SJCRH30 (cell line): ENCODE measurements at regions not wholly inside any gene's neighbourhood (a gene's known extent, or its start where the extent isn't known, plus 50 kb on each side); places are given as distances from the start of the nearest gene placed in this dataset.
A peak's percentile ranks its signal among the peaks of the same experiment; 100 is the strongest.
"Not testable (repeated sequence)": the region's sequence is repeated elsewhere in the genome, so short reads cannot be mapped to it uniquely, and the experiment has no call there.

ENCODE experiments used
- DNase-seq, 2 experiments: peaks; one replicate each; pipeline ENCODE4 v3.0.0-alpha.2; 2015 to 2020
- H3K27ac ChIP-seq: fragments of 250-450 bp; sonication (Bioruptor Pico); 2 replicates; pipeline ENCODE4 v1.5.1; 2020; ENCODE audit warnings: mild to moderate bottlenecking, moderate library complexity
- H3K27me3 ChIP-seq: fragments of 250-450 bp; sonication (Bioruptor Pico); 2 replicates; pipeline ENCODE4 v1.5.1; 2020; ENCODE audit warnings: mild to moderate bottlenecking, moderate library complexity
- H3K36me3 ChIP-seq: fragments of 250-450 bp; sonication (Bioruptor Pico); 2 replicates; pipeline ENCODE4 v1.5.1; 2020; ENCODE audit warnings: mild to moderate bottlenecking, moderate library complexity
- H3K4me1 ChIP-seq: fragments of 250-450 bp; sonication (Bioruptor Pico); 2 replicates; pipeline ENCODE4 v1.5.1; 2020; ENCODE audit warnings: mild to moderate bottlenecking, moderate library complexity
- H3K4me3 ChIP-seq: fragments of 250-450 bp; sonication (Bioruptor Pico); 2 replicates; pipeline ENCODE4 v1.5.1; 2020; ENCODE audit warnings: mild to moderate bottlenecking, moderate library complexity
- H3K9me3 ChIP-seq: fragments of 250-450 bp; sonication (Bioruptor Pico); replicated peaks from 2 replicates; pipeline ENCODE4 v1.5.1; 2020; ENCODE audit warnings: mild to moderate bottlenecking, moderate library complexity

- H3K36me3 ChIP-seq: no peaks in the 10 kb centered on the region
- H3K27ac ChIP-seq: no peak overlapping the region
- H3K9me3 ChIP-seq: no peaks in the 10 kb centered on the region
- no peak for DNase-seq
- H3K4me1 ChIP-seq: no peaks in the 10 kb centered on the region
- no peaks in the 10 kb centered on the region for H3K27me3 ChIP-seq
- H3K4me3 ChIP-seq: no peak overlapping the region
Observed at GRCh38 chr2:160790738-160791137, 297.1 kb upstream of the RBMS1 start.

- Histone ChIP-seq H3K9me3 (no peaks in the 10 kb centered on the region), H3K27ac (no peak overlapping the region), H3K27me3 (no peaks in the 10 kb centered on the region), H3K4me1 (no peaks in the 10 kb centered on the region), H3K4me3 (no peak overlapping the region), H3K36me3 (no peaks in the 10 kb centered on the region)
- DNase-seq: no peak
Observed at GRCh38 chr2:160791884-160792283, 298.3 kb upstream of the RBMS1 start.

- no peak overlapping the region for H3K4me3 ChIP-seq
- no peaks in the 10 kb centered on the region for H3K4me1 ChIP-seq
- no peaks in the 10 kb centered on the region for H3K9me3 ChIP-seq
- H3K27ac ChIP-seq: no peak overlapping the region
- no peaks in the 10 kb centered on the region for H3K27me3 ChIP-seq
- DNase-seq: no peak
- H3K36me3 ChIP-seq: no peaks in the 10 kb centered on the region
Observed at GRCh38 chr2:160792837-160793236, 299.2 kb upstream of the RBMS1 start.

- H3K36me3 ChIP-seq: no peaks in the 10 kb centered on the region
- no peak overlapping the region for H3K4me3 ChIP-seq
- no peaks in the 10 kb centered on the region for H3K9me3 ChIP-seq
- no peak overlapping the region for H3K27ac ChIP-seq
- no peak for DNase-seq
- H3K4me1 ChIP-seq: no peaks in the 10 kb centered on the region
- no peaks in the 10 kb centered on the region for H3K27me3 ChIP-seq
Observed at GRCh38 chr2:160794926-160795325, 301.3 kb upstream of the RBMS1 start.

DNA sequence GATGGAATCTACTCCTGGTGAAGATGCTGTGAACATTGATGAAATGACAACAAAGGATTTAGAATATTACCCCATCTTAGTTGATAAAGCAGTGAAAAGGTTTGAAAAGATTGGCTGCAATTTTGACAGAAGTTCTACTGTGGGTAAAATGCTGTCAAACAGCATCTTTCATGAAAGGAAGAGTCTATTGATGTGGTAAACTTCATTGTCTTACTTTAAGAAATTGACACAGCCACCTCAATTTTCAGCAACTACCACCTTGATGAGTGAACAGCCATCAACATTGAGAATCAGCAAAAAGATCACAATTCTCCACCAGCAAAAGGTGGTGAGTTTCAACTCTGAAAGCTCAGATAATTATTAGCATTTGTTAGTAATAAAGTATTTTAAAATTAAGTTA is 310.3 kb upstream of the RBMS1 start:
- Histone ChIP-seq H3K4me1 (no peaks in the 10 kb centered on the region), H3K36me3 (no peaks in the 10 kb centered on the region), H3K27ac (no peak overlapping the region), H3K9me3 (no peaks in the 10 kb centered on the region), H3K4me3 (no peak overlapping the region), H3K27me3 (no peaks in the 10 kb centered on the region)
- DNase-seq: no peak

- Histone ChIP-seq H3K27ac (no peak overlapping the region), H3K9me3 (no peaks in the 10 kb centered on the region), H3K36me3 (no peaks in the 10 kb centered on the region), H3K4me1 (no peaks in the 10 kb centered on the region), H3K4me3 (no peak overlapping the region), H3K27me3 (no peaks in the 10 kb centered on the region)
- no peak for DNase-seq
Observed at GRCh38 chr2:160810406-160810805, 316.8 kb upstream of the RBMS1 start.

DNA sequence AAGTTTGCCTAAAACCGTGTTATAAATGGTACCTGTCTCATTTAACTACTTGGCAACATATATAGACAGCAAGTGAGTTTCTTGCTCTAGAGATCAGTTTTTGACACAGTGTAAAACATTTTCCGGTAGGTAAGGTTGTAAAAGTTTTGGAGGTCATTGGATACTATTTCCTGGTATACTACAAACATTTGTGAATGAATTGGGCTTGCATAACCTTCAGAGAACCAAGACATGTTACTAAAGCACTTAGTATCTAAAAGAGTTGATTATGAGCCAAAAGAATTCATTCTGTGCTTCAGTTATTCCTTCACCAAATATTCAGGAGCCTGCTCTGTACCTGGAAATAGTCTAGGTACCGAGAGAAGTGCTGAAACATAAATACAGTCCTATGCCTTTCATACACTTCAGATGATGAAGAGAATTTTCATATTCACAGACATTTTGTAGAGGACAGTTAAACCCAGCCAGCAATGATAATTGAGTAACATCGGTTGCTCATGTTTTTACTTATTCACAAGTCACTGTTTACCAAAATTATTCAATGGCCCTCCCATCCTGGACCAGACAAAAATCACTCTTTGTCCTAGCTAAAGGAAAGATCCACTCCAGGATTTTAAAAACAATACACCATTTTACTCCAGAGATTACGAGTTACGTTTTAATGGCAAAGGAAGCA is 319.4 kb upstream of the RBMS1 start:
- no peaks in the 10 kb centered on the region for H3K27me3 ChIP-seq
- no peak overlapping the region for H3K4me3 ChIP-seq
- no peaks in the 10 kb centered on the region; the same call in 1 of the 2 replicates for H3K4me1 ChIP-seq
- H3K9me3 ChIP-seq: no peaks in the 10 kb centered on the region
- DNase-seq: no peak
- H3K27ac ChIP-seq: no peak overlapping the region
- H3K36me3 ChIP-seq: no peaks in the 10 kb centered on the region

DNA sequence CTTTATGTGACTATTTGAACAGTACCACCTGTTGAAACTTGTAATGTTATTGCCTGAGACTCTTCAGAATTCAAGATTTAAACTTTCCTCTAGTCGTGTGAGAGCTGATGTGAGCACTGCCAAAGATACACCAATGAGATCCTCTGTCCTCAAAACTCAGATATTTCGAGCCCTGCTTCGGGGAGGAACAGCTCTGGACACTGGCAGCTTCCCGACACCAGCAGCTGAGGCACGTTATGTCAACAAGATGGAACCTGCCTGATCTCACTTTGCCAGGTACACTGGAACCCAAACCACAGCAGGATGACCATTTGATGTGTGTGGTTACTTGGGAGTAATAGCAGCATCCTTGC is 319.9 kb upstream of the RBMS1 start:
- Histone ChIP-seq H3K27ac (no peak overlapping the region), H3K27me3 (no peaks in the 10 kb centered on the region), H3K36me3 (no peaks in the 10 kb centered on the region), H3K9me3 (no peaks in the 10 kb centered on the region), H3K4me3 (no peak overlapping the region), H3K4me1 (no peaks in the 10 kb centered on the region; the same call in 1 of the 2 replicates)
- DNase-seq: peak in 1 of 2 experiments; percentile 19

DNA sequence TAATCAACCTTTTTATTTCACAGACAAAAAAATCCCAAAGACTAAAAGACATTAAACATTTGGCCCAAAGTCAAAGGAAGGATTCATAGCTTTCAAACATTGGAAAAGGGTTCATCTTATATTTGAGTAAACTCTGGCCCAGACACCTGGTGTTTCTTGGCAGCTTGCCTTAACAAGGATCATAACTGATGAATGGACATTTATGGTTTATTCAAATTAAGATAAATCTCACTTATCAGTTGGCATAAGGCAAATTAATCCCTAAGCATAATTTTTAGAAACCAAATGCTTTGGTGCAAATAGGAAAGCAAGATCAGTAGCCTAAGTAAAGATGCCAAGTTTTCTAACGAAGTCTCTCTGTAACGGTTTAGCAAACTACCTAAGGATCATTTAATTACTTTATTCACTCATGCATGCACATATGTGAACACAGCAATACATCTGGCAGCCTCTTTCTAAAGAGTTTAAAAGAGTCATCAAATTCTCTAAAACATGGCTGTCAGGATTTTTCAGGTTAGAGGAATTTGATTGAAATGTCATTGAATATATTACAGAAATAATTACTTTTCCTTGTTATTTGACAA is 323.4 kb upstream of the RBMS1 start:
- Histone ChIP-seq H3K27ac (no peak overlapping the region), H3K4me1 (no peaks in the 10 kb centered on the region; the same call in 1 of the 2 replicates), H3K36me3 (no peaks in the 10 kb centered on the region), H3K4me3 (no peak overlapping the region), H3K9me3 (no peaks in the 10 kb centered on the region), H3K27me3 (no peaks in the 10 kb centered on the region)
- peak in 1 of 2 experiments; percentile 55 for DNase-seq

- Histone ChIP-seq H3K4me3 (no peak overlapping the region), H3K4me1 (no peaks in the 10 kb centered on the region; the same call in 1 of the 2 replicates), H3K27ac (no peak overlapping the region), H3K27me3 (no peaks in the 10 kb centered on the region), H3K9me3 (no peaks in the 10 kb centered on the region), H3K36me3 (no peaks in the 10 kb centered on the region)
- no peak for DNase-seq
Observed at GRCh38 chr2:160820691-160821090, 327.1 kb upstream of the RBMS1 start.

DNA sequence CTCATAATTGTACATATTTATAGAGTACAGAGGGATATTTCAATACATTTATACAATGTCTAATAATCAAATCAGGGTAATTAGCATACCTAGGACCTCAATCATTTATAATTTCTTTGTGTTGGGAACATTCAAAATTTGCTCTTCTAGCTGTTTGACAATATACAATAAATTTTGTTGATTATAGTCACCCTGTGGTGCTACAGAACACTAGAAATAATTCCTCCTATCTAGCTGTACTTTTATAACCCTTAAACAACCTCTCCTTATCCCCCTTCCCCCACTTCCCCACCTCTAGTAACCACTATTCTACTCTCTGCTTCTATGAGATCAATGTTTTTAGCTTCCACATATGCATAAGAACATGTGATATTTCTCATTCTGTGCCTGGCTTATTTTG is 328.4 kb upstream of the RBMS1 start:
- H3K4me1 ChIP-seq: no peaks in the 10 kb centered on the region; the same call in 1 of the 2 replicates
- no peaks in the 10 kb centered on the region for H3K9me3 ChIP-seq
- no peaks in the 10 kb centered on the region for H3K27me3 ChIP-seq
- no peak overlapping the region for H3K27ac ChIP-seq
- H3K36me3 ChIP-seq: no peaks in the 10 kb centered on the region
- DNase-seq: no peak
- H3K4me3 ChIP-seq: no peak overlapping the region

- no peaks in the 10 kb centered on the region for H3K36me3 ChIP-seq
- H3K4me3 ChIP-seq: no peak overlapping the region
- no peak for DNase-seq
- H3K27me3 ChIP-seq: no peaks in the 10 kb centered on the region
- H3K9me3 ChIP-seq: no peaks in the 10 kb centered on the region
- H3K27ac ChIP-seq: no peak overlapping the region
- H3K4me1 ChIP-seq: no peaks in the 10 kb centered on the region
Observed at GRCh38 chr2:160825433-160825832, 331.8 kb upstream of the RBMS1 start.

- Histone ChIP-seq H3K27me3 (no peaks in the 10 kb centered on the region), H3K27ac (no peak overlapping the region), H3K4me1 (no peaks in the 10 kb centered on the region), H3K4me3 (no peak overlapping the region), H3K9me3 (no peaks in the 10 kb centered on the region), H3K36me3 (no peaks in the 10 kb centered on the region)
- DNase-seq: peak in 1 of 2 experiments; percentile 33
Observed at GRCh38 chr2:160826496-160826895, 332.9 kb upstream of the RBMS1 start.

DNA sequence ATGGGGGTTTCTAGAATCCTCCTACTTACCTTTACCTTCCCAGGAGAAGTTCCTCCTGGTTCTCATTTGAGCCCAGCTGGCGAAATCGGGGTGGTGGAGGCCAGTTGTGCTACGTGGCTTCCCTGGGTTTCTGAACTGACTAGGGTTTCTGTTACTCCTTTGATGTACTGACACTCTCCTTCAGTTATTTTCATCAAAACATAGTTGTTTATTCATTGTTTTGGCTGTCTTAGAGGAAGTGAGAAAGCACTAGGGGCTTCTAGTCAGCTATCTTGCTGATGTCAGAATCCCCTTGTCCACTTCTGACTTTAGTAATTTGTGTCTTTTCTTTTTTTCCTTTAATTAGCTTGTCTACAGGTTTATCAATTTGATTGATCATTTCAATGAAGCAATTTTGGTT is 332.2 kb upstream of the TANK start:
- H3K9me3 ChIP-seq: no peaks in the 10 kb centered on the region
- no peaks in the 10 kb centered on the region for H3K4me1 ChIP-seq
- H3K27me3 ChIP-seq: no peaks in the 10 kb centered on the region
- no peaks in the 10 kb centered on the region for H3K36me3 ChIP-seq
- no peak overlapping the region for H3K4me3 ChIP-seq
- no peak overlapping the region for H3K27ac ChIP-seq
- DNase-seq: no peak

DNA sequence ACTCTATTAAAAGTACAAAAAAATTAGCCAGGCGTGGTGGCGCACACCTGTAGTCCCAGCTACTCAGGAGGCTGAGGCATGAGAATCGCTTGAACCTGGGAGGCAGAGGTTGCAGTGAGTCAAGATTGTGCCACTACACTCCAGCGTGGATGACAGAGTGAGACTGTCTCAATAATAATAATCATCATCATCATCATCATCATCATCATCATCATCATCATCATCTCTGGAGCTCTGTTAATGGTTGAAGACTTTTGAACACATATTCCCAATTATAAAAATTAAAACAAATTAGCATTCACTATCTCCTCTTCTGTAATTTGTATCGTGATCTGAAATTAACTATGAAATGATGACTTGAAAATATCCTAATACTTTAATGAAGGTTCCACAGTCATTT is 327.8 kb upstream of the TANK start:
- H3K9me3 ChIP-seq, H3K4me3 ChIP-seq, H3K36me3 ChIP-seq, H3K27me3 ChIP-seq, H3K27ac ChIP-seq, DNase-seq: not testable (repeated sequence)
- peaks cover 12% of the 10 kb centered on the region for H3K4me1 ChIP-seq

GRCh38 chr2:160835166-160835565 is 325.1 kb upstream of the TANK start:
- H3K4me1 ChIP-seq: peaks cover 12% of the 10 kb centered on the region
- H3K4me3 ChIP-seq: no peak overlapping the region
- H3K27me3 ChIP-seq: no peaks in the 10 kb centered on the region
- no peak for DNase-seq
- H3K27ac ChIP-seq: no peak overlapping the region
- H3K9me3 ChIP-seq: no peaks in the 10 kb centered on the region
- no peaks in the 10 kb centered on the region for H3K36me3 ChIP-seq
